Osteoblast (primary cell): ENCODE measurements at regions not wholly inside any gene's neighbourhood (a gene's known extent, or its start where the extent isn't known, plus 50 kb on each side); places are given as distances from the start of the nearest gene placed in this dataset.

Source experiments
- DNase-seq: peaks from one replicate; pipeline ENCODE4 v3.0.0; 2011; ENCODE audit warnings: low spot score, mixed read lengths; ENCODE audit not compliant: insufficient read length; ENCODE audit errors: missing footprints
- H2AFZ ChIP-seq: 2 replicates; pipeline ENCODE4 v1.6.0; 2011; ENCODE audit warnings: mild to moderate bottlenecking, low read length
- H3K27ac ChIP-seq: 2 replicates; pipeline ENCODE4 v1.5.1; 2011; ENCODE audit warnings: mild to moderate bottlenecking, low read depth, low read length, moderate library complexity
- H3K27me3 ChIP-seq: 2 replicates; pipeline ENCODE4 v1.6.0; 2012; ENCODE audit warnings: mild to moderate bottlenecking, control low read depth, inconsistent platforms, low read length, moderate library complexity; ENCODE audit not compliant: insufficient read depth
- H3K36me3 ChIP-seq: 2 replicates; pipeline ENCODE4 v1.5.1; 2011; ENCODE audit warnings: mild to moderate bottlenecking, low read length, control low read depth, moderate library complexity; ENCODE audit not compliant: insufficient read depth
- H3K4me1 ChIP-seq: 2 replicates; pipeline ENCODE4 v1.5.1; 2011; ENCODE audit warnings: mild to moderate bottlenecking, low read length, control low read depth, moderate library complexity; ENCODE audit not compliant: insufficient read depth
- H3K4me2 ChIP-seq: 2 replicates; pipeline ENCODE4 v1.6.0; 2011; ENCODE audit warnings: mild to moderate bottlenecking, low read length; ENCODE audit not compliant: insufficient read depth
- H3K4me3 ChIP-seq: fragments of 200-600 bp; sonication (generic); 3 replicates; pipeline ENCODE4 v1.5.1; 2012; ENCODE audit warnings: mild to moderate bottlenecking, low read length, inconsistent platforms; ENCODE audit not compliant: insufficient read depth
- H3K79me2 ChIP-seq: 2 replicates; pipeline ENCODE4 v1.6.0; 2012; ENCODE audit warnings: mild to moderate bottlenecking, low read length, control low read depth, inconsistent platforms; ENCODE audit not compliant: insufficient read depth
- H3K9me3 ChIP-seq: 2 replicates; pipeline ENCODE4 v1.5.1; 2011; ENCODE audit warnings: low read depth, low read length, control low read depth
- H4K20me1 ChIP-seq: 2 replicates; pipeline ENCODE4 v1.6.0; 2012; ENCODE audit warnings: mild to moderate bottlenecking, low read length, control low read depth; ENCODE audit not compliant: insufficient read depth
- CTCF ChIP-seq: IDR thresholded peaks from 2 replicates; pipeline ENCODE4 v1.5.1; 2011; ENCODE audit warnings: mild to moderate bottlenecking, low read depth, low read length, moderate library complexity; ENCODE audit errors: extremely low read depth

GRCh38 chr3:146834917-146835316 lies 229.8 kb upstream of the PLSCR5 start:
- H2AFZ ChIP-seq, result no peak overlapping the region
- no peaks in the 10 kb centered on the region for H3K79me2 ChIP-seq
- DNase-seq, result no peak
- TF ChIP-seq CTCF, result no peak
- H3K27ac ChIP-seq, result no peak overlapping the region
- H3K4me2 ChIP-seq, result peak overlapping the region; percentile 20
- H3K27me3 ChIP-seq, result no peaks in the 10 kb centered on the region
- H3K9me3 ChIP-seq, result no peaks in the 10 kb centered on the region
- H3K4me3 ChIP-seq, result no peak overlapping the region
- no peaks in the 10 kb centered on the region for H3K36me3 ChIP-seq
- H3K4me1 ChIP-seq, result peaks cover 9% of the 10 kb centered on the region
- no peaks in the 10 kb centered on the region for H4K20me1 ChIP-seq

- no peak for DNase-seq
Observed at GRCh38 chr3:146832857-146833458, 227.8 kb upstream of the PLSCR5 start.

GRCh38 chr3:146831659-146832058 lies 226.5 kb upstream of the PLSCR5 start:
- Histone ChIP-seq H3K27me3 (no peaks in the 10 kb centered on the region), H3K27ac (no peak overlapping the region), H3K79me2 (no peaks in the 10 kb centered on the region), H3K4me2 (no peak overlapping the region), H3K4me3 (no peak overlapping the region), H4K20me1 (no peaks in the 10 kb centered on the region), H3K9me3 (no peaks in the 10 kb centered on the region), H3K4me1 (peaks cover 9% of the 10 kb centered on the region), H2AFZ (no peak overlapping the region), H3K36me3 (no peaks in the 10 kb centered on the region)
- no peak for TF ChIP-seq CTCF
- DNase-seq, result no peak

More at GRCh38 chr3:146832857-146833458, 227.8 kb upstream of the PLSCR5 start:
- Histone ChIP-seq H3K9me3 (no peaks in the 10 kb centered on the region), H3K79me2 (no peaks in the 10 kb centered on the region), H3K27ac (no peak overlapping the region), H3K27me3 (no peaks in the 10 kb centered on the region), H3K4me3 (no peak overlapping the region), H3K4me2 (no peak overlapping the region), H2AFZ (no peak overlapping the region), H4K20me1 (no peaks in the 10 kb centered on the region), H3K36me3 (no peaks in the 10 kb centered on the region), H3K4me1 (peaks cover 9% of the 10 kb centered on the region)
- no peak for TF ChIP-seq CTCF

- Histone ChIP-seq H3K27me3 (no peaks in the 10 kb centered on the region), H3K27ac (no peak overlapping the region)
Observed at GRCh38 chr3:146830231-146830630, 225.1 kb upstream of the PLSCR5 start.

More at GRCh38 chr3:146830231-146830630, 225.1 kb upstream of the PLSCR5 start:
- TF ChIP-seq CTCF, result no peak
- Histone ChIP-seq H3K4me1 (peaks cover 6% of the 10 kb centered on the region), H3K4me3 (no peak overlapping the region), H3K79me2 (no peaks in the 10 kb centered on the region), H3K4me2 (no peak overlapping the region), H3K36me3 (no peaks in the 10 kb centered on the region), H3K9me3 (no peaks in the 10 kb centered on the region), H4K20me1 (no peaks in the 10 kb centered on the region), H2AFZ (no peak overlapping the region)
- DNase-seq, result no peak
